ENCODE measurements at regions not wholly inside any gene's neighbourhood (a gene's known extent, or its start where the extent isn't known, plus 50 kb on each side); places are given as distances from the start of the nearest gene placed in this dataset.

GRCh38 chr2:129367107-129367506 is 612.4 kb upstream of the RAB6C start:
- ATAC-seq (no peak), DNase-seq (no peak)
- H3K9me3 ChIP-seq: no peaks in the 10 kb centered on the region
- no peak overlapping the region for H3K4me3 ChIP-seq
- no peak for TF ChIP-seq CTCF (IDR thresholded peaks at IDR 0.05)
- intact Hi-C loops (cut with DNase I): no loop called here
- H3K27me3 ChIP-seq: no peaks in the 10 kb centered on the region
- H3K36me3 ChIP-seq: no peaks in the 10 kb centered on the region
- H3K4me1 ChIP-seq: no peaks in the 10 kb centered on the region
- no peak overlapping the region for H3K27ac ChIP-seq

- TF ChIP-seq CTCF (IDR thresholded peaks at IDR 0.05): no peak
- Histone ChIP-seq H3K27ac (no peak overlapping the region), H3K27me3 (no peaks in the 10 kb centered on the region), H3K4me1 (no peaks in the 10 kb centered on the region), H3K9me3 (no peaks in the 10 kb centered on the region), H3K4me3 (no peak overlapping the region), H3K36me3 (no peaks in the 10 kb centered on the region)
- DNase-seq (no peak), ATAC-seq (no peak)
- intact Hi-C loops (cut with DNase I): no loop called here
These were observed 610.0 kb upstream of the RAB6C start for GRCh38 chr2:129369437-129369836.

- intact Hi-C loops (cut with DNase I): no loop called here
- no peaks in the 10 kb centered on the region for H3K36me3 ChIP-seq
- ATAC-seq (no peak), DNase-seq (no peak)
- H3K9me3 ChIP-seq: no peaks in the 10 kb centered on the region
- no peak overlapping the region for H3K4me3 ChIP-seq
- H3K4me1 ChIP-seq: no peaks in the 10 kb centered on the region
- no peaks in the 10 kb centered on the region for H3K27me3 ChIP-seq
- TF ChIP-seq CTCF (IDR thresholded peaks at IDR 0.05): no peak
- H3K27ac ChIP-seq: no peak overlapping the region
These were observed 605.0 kb upstream of the RAB6C start for GRCh38 chr2:129374452-129374851.

GRCh38 chr2:129375632-129376425 is 603.6 kb upstream of the RAB6C start:
- no peak overlapping the region for H3K27ac ChIP-seq
- ATAC-seq (no peak), DNase-seq (no peak)
- no peaks in the 10 kb centered on the region for H3K36me3 ChIP-seq
- H3K4me3 ChIP-seq: no peak overlapping the region
- no peaks in the 10 kb centered on the region for H3K4me1 ChIP-seq
- no peak for TF ChIP-seq CTCF (IDR thresholded peaks at IDR 0.05)
- H3K9me3 ChIP-seq: no peaks in the 10 kb centered on the region
- intact Hi-C loops (cut with DNase I): no loop called here
- H3K27me3 ChIP-seq: no peaks in the 10 kb centered on the region

- Histone ChIP-seq H3K4me3 (no peak overlapping the region), H3K27ac (no peak overlapping the region), H3K27me3 (no peaks in the 10 kb centered on the region), H3K36me3 (no peaks in the 10 kb centered on the region), H3K4me1 (no peaks in the 10 kb centered on the region), H3K9me3 (no peaks in the 10 kb centered on the region)
- no peak for TF ChIP-seq CTCF (IDR thresholded peaks at IDR 0.05)
- ATAC-seq (no peak), DNase-seq (no peak)
- intact Hi-C loops (cut with DNase I): no loop called here
These were observed 602.9 kb upstream of the RAB6C start for GRCh38 chr2:129376426-129377077.
